ENCODE measurements at regions not wholly inside any gene's neighbourhood (a gene's known extent, or its start where the extent isn't known, plus 50 kb on each side); places are given as distances from the start of the nearest gene placed in this dataset.

DNA sequence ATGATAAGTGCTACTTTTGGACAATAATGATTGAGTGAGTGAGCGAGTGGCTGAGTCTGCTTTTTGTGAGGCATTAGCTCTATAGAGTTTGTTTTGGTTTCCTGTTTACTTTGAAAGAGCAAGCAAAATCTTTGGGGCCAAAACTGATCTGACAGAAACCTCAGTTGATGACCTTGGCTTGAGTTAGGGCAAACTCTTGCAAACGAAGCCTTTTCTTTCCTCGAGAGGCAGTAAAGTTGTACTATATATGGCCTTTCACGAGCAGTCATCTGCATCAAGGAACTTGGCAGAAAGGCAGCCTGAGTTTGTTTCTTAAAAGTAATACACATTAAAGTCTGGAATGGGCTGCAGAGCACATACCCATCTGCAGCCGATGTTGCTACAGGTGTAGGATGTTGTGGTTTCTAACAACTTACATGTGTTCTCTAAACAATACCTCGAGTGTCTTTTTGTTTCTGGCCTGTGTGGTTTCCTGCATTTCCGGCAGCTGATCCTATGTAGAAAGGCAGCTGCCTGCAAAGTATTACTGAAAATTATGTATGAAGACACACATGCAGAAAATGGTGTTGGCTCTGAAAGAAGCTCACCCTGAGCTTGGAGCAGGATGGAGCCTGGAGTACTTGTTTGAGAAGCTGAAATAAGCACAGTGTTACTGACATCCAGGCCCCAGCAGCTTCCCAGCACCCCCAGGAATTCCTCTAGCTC, 60.8 kb downstream of the FOXD1 start:
- no peaks in the 10 kb centered on the region for H3K36me3 ChIP-seq (ENCODE audit: control insufficient read depth in 2 of 2, extremely low read depth in 1 of 2, insufficient read depth in 2 of 2, low read length in 2 of 2)
- H3K4me3 ChIP-seq (ENCODE audit: control insufficient read depth in 2 of 3, extremely low read depth in 1 of 3, insufficient read depth in 2 of 3, low read depth in 1 of 3, low read length in 3 of 3), result no peak overlapping the region
- H3K27ac ChIP-seq (ENCODE audit: control insufficient read depth, insufficient read depth, low read length), result no peak overlapping the region
- DNase-seq (ENCODE audit: low read depth, low spot score) (no peak), FAIRE-seq (peak; percentile 55)
- no peak for TF ChIP-seq EZH2 (IDR thresholded peaks at IDR 0.05; ENCODE audit: low read length)
- TF ChIP-seq, protein P1, sequence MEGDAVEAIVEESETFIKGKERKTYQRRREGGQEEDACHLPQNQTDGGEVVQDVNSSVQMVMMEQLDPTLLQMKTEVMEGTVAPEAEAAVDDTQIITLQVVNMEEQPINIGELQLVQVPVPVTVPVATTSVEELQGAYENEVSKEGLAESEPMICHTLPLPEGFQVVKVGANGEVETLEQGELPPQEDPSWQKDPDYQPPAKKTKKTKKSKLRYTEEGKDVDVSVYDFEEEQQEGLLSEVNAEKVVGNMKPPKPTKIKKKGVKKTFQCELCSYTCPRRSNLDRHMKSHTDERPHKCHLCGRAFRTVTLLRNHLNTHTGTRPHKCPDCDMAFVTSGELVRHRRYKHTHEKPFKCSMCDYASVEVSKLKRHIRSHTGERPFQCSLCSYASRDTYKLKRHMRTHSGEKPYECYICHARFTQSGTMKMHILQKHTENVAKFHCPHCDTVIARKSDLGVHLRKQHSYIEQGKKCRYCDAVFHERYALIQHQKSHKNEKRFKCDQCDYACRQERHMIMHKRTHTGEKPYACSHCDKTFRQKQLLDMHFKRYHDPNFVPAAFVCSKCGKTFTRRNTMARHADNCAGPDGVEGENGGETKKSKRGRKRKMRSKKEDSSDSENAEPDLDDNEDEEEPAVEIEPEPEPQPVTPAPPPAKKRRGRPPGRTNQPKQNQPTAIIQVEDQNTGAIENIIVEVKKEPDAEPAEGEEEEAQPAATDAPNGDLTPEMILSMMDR (optimal IDR thresholded peaks at IDR 0.05 in 1 of 3, IDR thresholded peaks at IDR 0.05 in 1 of 3, conservative IDR thresholded peaks at IDR 0.05 in 1 of 3; ENCODE audit: extremely low read depth in 1 of 3, insufficient read depth in 2 of 3, low read length in 3 of 3), result no peak
- dilution Hi-C loops (cut with MboI; ENCODE audit: extremely low pct_ligation_motif_present, low sequenced_read_pairs), result no loop called here
- H2AFZ ChIP-seq (ENCODE audit: control insufficient read depth, low read length), result no peak overlapping the region
- H3K79me2 ChIP-seq (ENCODE audit: control insufficient read depth, insufficient read depth, low read length), result no peaks in the 10 kb centered on the region
- H4K20me1 ChIP-seq (ENCODE audit: control insufficient read depth, extremely low read depth, insufficient read depth, low read length), result no peaks in the 10 kb centered on the region
- no peaks in the 10 kb centered on the region for H3K27me3 ChIP-seq (ENCODE audit: control insufficient read depth, extremely low read depth, insufficient read depth, low read length)
- no peaks in the 10 kb centered on the region for H3K9me1 ChIP-seq (ENCODE audit: control insufficient read depth, extremely low read depth, insufficient read depth, low read length)
- H3K4me2 ChIP-seq (ENCODE audit: control insufficient read depth, extremely low read depth, insufficient read depth, low read depth, low read length), result peak overlapping the region; percentile 25
- peaks cover 9% of the 10 kb centered on the region for H3K9me3 ChIP-seq (ENCODE audit: control insufficient read depth, low read depth, low read length)
- H3K9ac ChIP-seq (ENCODE audit: control insufficient read depth, extremely low read depth, insufficient read depth, low read length), result no peak overlapping the region
- peaks cover 6% of the 10 kb centered on the region for H3K4me1 ChIP-seq (ENCODE audit: control insufficient read depth, extremely low read depth, insufficient read depth, low read length)

DNA sequence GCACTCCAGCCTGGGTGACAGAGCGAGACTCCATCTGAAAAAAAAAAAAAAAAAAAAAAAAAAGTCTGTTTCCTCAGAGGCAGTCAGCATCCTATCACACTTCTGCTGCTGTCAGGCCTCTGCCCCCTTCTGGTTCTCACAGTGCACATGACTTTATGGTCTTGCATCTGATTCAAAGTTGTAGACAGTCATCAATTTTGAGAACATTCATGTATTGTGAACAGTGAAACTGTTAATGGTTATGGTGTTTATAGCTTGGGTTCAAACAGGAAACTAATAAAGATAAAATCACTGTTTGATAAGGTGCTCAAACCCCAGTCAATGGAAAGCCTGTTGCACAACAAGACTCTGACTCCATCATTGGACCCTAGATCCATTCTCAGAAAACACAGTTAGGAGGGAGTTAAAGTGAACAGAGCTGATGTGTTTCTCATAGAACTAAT, 61.4 kb downstream of the FOXD1 start:
- DNase-seq (ENCODE audit: low read depth, low spot score), result no peak
- Histone ChIP-seq H3K9me3 (ENCODE audit: control insufficient read depth, low read depth, low read length) (peaks cover 9% of the 10 kb centered on the region), H3K4me3 (ENCODE audit: control insufficient read depth in 2 of 3, extremely low read depth in 1 of 3, insufficient read depth in 2 of 3, low read depth in 1 of 3, low read length in 3 of 3) (no peak overlapping the region), H3K4me1 (ENCODE audit: control insufficient read depth, extremely low read depth, insufficient read depth, low read length) (peaks cover 6% of the 10 kb centered on the region), H3K36me3 (ENCODE audit: control insufficient read depth in 2 of 2, extremely low read depth in 1 of 2, insufficient read depth in 2 of 2, low read length in 2 of 2) (no peaks in the 10 kb centered on the region), H3K79me2 (ENCODE audit: control insufficient read depth, insufficient read depth, low read length) (no peaks in the 10 kb centered on the region), H3K9me1 (ENCODE audit: control insufficient read depth, extremely low read depth, insufficient read depth, low read length) (no peaks in the 10 kb centered on the region), H4K20me1 (ENCODE audit: control insufficient read depth, extremely low read depth, insufficient read depth, low read length) (no peaks in the 10 kb centered on the region), H3K27ac (ENCODE audit: control insufficient read depth, insufficient read depth, low read length) (no peak overlapping the region), H3K4me2 (ENCODE audit: control insufficient read depth, extremely low read depth, insufficient read depth, low read depth, low read length) (no peak overlapping the region), H2AFZ (ENCODE audit: control insufficient read depth, low read length) (no peak overlapping the region), H3K9ac (ENCODE audit: control insufficient read depth, extremely low read depth, insufficient read depth, low read length) (no peak overlapping the region), H3K27me3 (ENCODE audit: control insufficient read depth, extremely low read depth, insufficient read depth, low read length) (peaks cover 5% of the 10 kb centered on the region)
- dilution Hi-C loops (cut with MboI; ENCODE audit: extremely low pct_ligation_motif_present, low sequenced_read_pairs), result no loop called here
- no peak for TF ChIP-seq EZH2 (IDR thresholded peaks at IDR 0.05; ENCODE audit: low read length)
- TF ChIP-seq, protein P1 (optimal IDR thresholded peaks at IDR 0.05 in 1 of 3, IDR thresholded peaks at IDR 0.05 in 1 of 3, conservative IDR thresholded peaks at IDR 0.05 in 1 of 3; ENCODE audit: extremely low read depth in 1 of 3, insufficient read depth in 2 of 3, low read length in 3 of 3), result peak in 1 of 3 experiments; percentile 32
- FAIRE-seq, result no peak
